ACC112 (cell line): ENCODE measurements at regions not wholly inside any gene's neighbourhood (a gene's known extent, or its start where the extent isn't known, plus 50 kb on each side); places are given as distances from the start of the nearest gene placed in this dataset.

ENCODE experiments used
- H2AFZ ChIP-seq: fragments of 200-600 bp; sonication (generic); one replicate; pipeline ENCODE4 v1.6.0; 2017; ENCODE audit warnings: antibody characterized with exemption, low read length; ENCODE audit not compliant: unreplicated experiment
- H3K27ac ChIP-seq: fragments of 200-600 bp; sonication (generic); 2 replicates; pipeline ENCODE4 v1.5.1; 2014; ENCODE audit warnings: low read depth, mild to moderate bottlenecking, antibody characterized with exemption, low read length, moderate library complexity
- H3K27me3 ChIP-seq: fragments of 200-600 bp; sonication (generic); 2 replicates; pipeline ENCODE4 v1.6.1; 2014; ENCODE audit warnings: mild to moderate bottlenecking, antibody characterized with exemption, low read length, moderate library complexity, mixed read lengths; ENCODE audit not compliant: insufficient read depth
- H3K36me3 ChIP-seq: fragments of 200-600 bp; sonication (generic); 2 replicates; pipeline ENCODE4 v1.6.1; 2016; ENCODE audit warnings: mild to moderate bottlenecking, antibody characterized with exemption, low read length, moderate library complexity, mixed read lengths; ENCODE audit not compliant: insufficient read depth
- H3K4me1 ChIP-seq: fragments of 200-600 bp; sonication (generic); one replicate; pipeline ENCODE4 v1.6.1; 2016; ENCODE audit warnings: low read length, mixed read lengths; ENCODE audit not compliant: insufficient read depth, unreplicated experiment, control insufficient read depth
- H3K4me3 ChIP-seq: fragments of 200-600 bp; sonication (generic); 2 replicates; pipeline ENCODE4 v1.5.1; 2014; ENCODE audit warnings: mild to moderate bottlenecking, low read depth, low read length
- H3K79me2 ChIP-seq: fragments of 200-600 bp; sonication (generic); one replicate; pipeline ENCODE4 v1.6.0; 2016; ENCODE audit warnings: low read length; ENCODE audit not compliant: control insufficient read depth, unreplicated experiment, insufficient read depth

GRCh38 chr2:113838744-113839444 lies 51.0 kb upstream of the ACTR3 start:
- Histone ChIP-seq H3K4me3 (no peak overlapping the region), H3K4me1 (no peaks in the 10 kb centered on the region), H3K27ac (no peak overlapping the region), H2AFZ (no peak overlapping the region), H3K36me3 (no peaks in the 10 kb centered on the region), H3K79me2 (no peaks in the 10 kb centered on the region), H3K27me3 (no peaks in the 10 kb centered on the region)

- Histone ChIP-seq H3K4me1 (no peaks in the 10 kb centered on the region), H3K27ac (no peak overlapping the region), H3K4me3 (no peak overlapping the region), H3K27me3 (no peaks in the 10 kb centered on the region), H3K79me2 (no peaks in the 10 kb centered on the region), H3K36me3 (no peaks in the 10 kb centered on the region), H2AFZ (no peak overlapping the region)
These were observed 51.6 kb upstream of the ACTR3 start for GRCh38 chr2:113838277-113838676.

- Histone ChIP-seq H3K36me3 (no peaks in the 10 kb centered on the region), H3K27me3 (no peaks in the 10 kb centered on the region), H3K79me2 (no peaks in the 10 kb centered on the region), H3K4me3 (no peak overlapping the region), H2AFZ (no peak overlapping the region), H3K27ac (no peak overlapping the region), H3K4me1 (no peaks in the 10 kb centered on the region)
These were observed 55.7 kb upstream of the ACTR3 start for GRCh38 chr2:113834051-113834730.

- Histone ChIP-seq H3K27me3 (no peaks in the 10 kb centered on the region), H3K36me3 (no peaks in the 10 kb centered on the region), H3K79me2 (no peaks in the 10 kb centered on the region), H3K27ac (no peak overlapping the region), H3K4me3 (no peak overlapping the region), H3K4me1 (no peaks in the 10 kb centered on the region), H2AFZ (no peak overlapping the region)
These were observed 57.0 kb upstream of the ACTR3 start for GRCh38 chr2:113832795-113833290.

- no peaks in the 10 kb centered on the region for H3K79me2 ChIP-seq
- H3K27ac ChIP-seq, result no peak overlapping the region
- H3K4me3 ChIP-seq, result no peak overlapping the region
- no peaks in the 10 kb centered on the region for H3K4me1 ChIP-seq
- no peaks in the 10 kb centered on the region for H3K27me3 ChIP-seq
- no peak overlapping the region for H2AFZ ChIP-seq
- no peaks in the 10 kb centered on the region for H3K36me3 ChIP-seq
These were observed 58.7 kb upstream of the ACTR3 start for GRCh38 chr2:113831161-113831560.

GRCh38 chr2:113829761-113830160 lies 60.1 kb upstream of the ACTR3 start:
- Histone ChIP-seq H3K27ac (no peak overlapping the region), H3K27me3 (no peaks in the 10 kb centered on the region), H3K36me3 (no peaks in the 10 kb centered on the region), H3K4me1 (no peaks in the 10 kb centered on the region), H3K4me3 (no peak overlapping the region), H2AFZ (no peak overlapping the region), H3K79me2 (no peaks in the 10 kb centered on the region)

- Histone ChIP-seq H3K4me1 (no peaks in the 10 kb centered on the region), H3K4me3 (no peak overlapping the region), H3K27ac (no peak overlapping the region), H3K27me3 (no peaks in the 10 kb centered on the region), H2AFZ (no peak overlapping the region), H3K79me2 (no peaks in the 10 kb centered on the region), H3K36me3 (no peaks in the 10 kb centered on the region)
These were observed 60.6 kb upstream of the ACTR3 start for GRCh38 chr2:113829270-113829669.

GRCh38 chr2:113828049-113828742 lies 61.7 kb upstream of the ACTR3 start:
- no peak overlapping the region for H3K27ac ChIP-seq
- no peaks in the 10 kb centered on the region for H3K27me3 ChIP-seq
- H3K36me3 ChIP-seq, result no peaks in the 10 kb centered on the region
- no peaks in the 10 kb centered on the region for H3K79me2 ChIP-seq
- H3K4me3 ChIP-seq, result no peak overlapping the region
- H3K4me1 ChIP-seq, result no peaks in the 10 kb centered on the region
- no peak overlapping the region for H2AFZ ChIP-seq

- Histone ChIP-seq H3K4me3 (no peak overlapping the region), H3K27ac (no peak overlapping the region), H2AFZ (no peak overlapping the region), H3K4me1 (no peaks in the 10 kb centered on the region), H3K36me3 (no peaks in the 10 kb centered on the region), H3K79me2 (no peaks in the 10 kb centered on the region), H3K27me3 (no peaks in the 10 kb centered on the region)
These were observed 62.5 kb upstream of the ACTR3 start for GRCh38 chr2:113827426-113827825.

- Histone ChIP-seq H3K4me1 (no peaks in the 10 kb centered on the region), H3K27ac (no peak overlapping the region), H3K4me3 (no peak overlapping the region), H3K36me3 (no peaks in the 10 kb centered on the region), H3K79me2 (no peaks in the 10 kb centered on the region), H3K27me3 (no peaks in the 10 kb centered on the region), H2AFZ (no peak overlapping the region)
These were observed 63.3 kb upstream of the ACTR3 start for GRCh38 chr2:113826346-113827285.
